Caco-2 (cell line): ENCODE measurements at regions not wholly inside any gene's neighbourhood (a gene's known extent, or its start where the extent isn't known, plus 50 kb on each side); places are given as distances from the start of the nearest gene placed in this dataset.

ENCODE experiments used
- BruUV-seq: library from RNA; stranded (reverse); fragments of 400-500 nt; replicated peaks from 2 replicates; lab custom pipeline; 2021; lab: Mats Ljungman, UMichigan
- CTCF ChIA-PET: fragments of 300-600 bp; sonication (Branson Sonifier 250); formaldehyde crosslinking; loops from one replicate; lab custom pipeline; 2022; ENCODE audit warnings: antibody characterized with exemption; lab: Charles Lee
- POLR2A ChIA-PET: fragments of 300-600 bp; sonication (Branson Sonifier 250); formaldehyde crosslinking; loops from one replicate; lab custom pipeline; 2022; ENCODE audit warnings: antibody characterized with exemption; lab: Charles Lee
- DNase-seq, 2 experiments: peaks; one replicate each; pipeline versions ENCODE4 v3.0.0 to v3.0.0-alpha.2; 2020 to 2022
- H3K27me3 ChIP-seq: replicated peaks from 2 replicates; pipeline ENCODE4 v1.6.0; 2011; ENCODE audit warnings: low read length; ENCODE audit not compliant: control insufficient read depth, insufficient read depth
- H3K36me3 ChIP-seq: 2 replicates; pipeline ENCODE4 v1.5.1; 2011; ENCODE audit warnings: low read length; ENCODE audit not compliant: control insufficient read depth, insufficient read depth
- H3K4me1 ChIP-seq: fragments of 250-450 bp; sonication (Bioruptor Pico); 2 replicates; pipeline ENCODE4 v1.5.1; 2020; ENCODE audit warnings: mild to moderate bottlenecking
- H3K4me3 ChIP-seq: 2 replicates; pipeline ENCODE4 v1.5.1; 2011; ENCODE audit warnings: low read depth, mild to moderate bottlenecking, control low read depth, low read length
- H3K9me3 ChIP-seq: fragments of 250-450 bp; sonication (Bioruptor Pico); 2 replicates; pipeline ENCODE4 v1.5.1; 2020; ENCODE audit warnings: mild to moderate bottlenecking, moderate library complexity
- H3K27ac Mint-ChIP-seq: one replicate; pipeline ENCODE4 v1.8.0; 2022; ENCODE audit warnings: mixed read lengths; ENCODE audit not compliant: unreplicated experiment
- H3K27me3 Mint-ChIP-seq: one replicate; pipeline ENCODE4 v1.8.0; 2022; ENCODE audit warnings: mixed read lengths; ENCODE audit not compliant: insufficient read depth, unreplicated experiment
- H3K36me3 Mint-ChIP-seq: one replicate; pipeline ENCODE4 v1.8.0; 2022; ENCODE audit warnings: mild to moderate bottlenecking, mixed read lengths; ENCODE audit not compliant: insufficient read depth, unreplicated experiment
- H3K4me1 Mint-ChIP-seq: one replicate; pipeline ENCODE4 v1.8.0; 2022; ENCODE audit warnings: low read depth, mixed read lengths; ENCODE audit not compliant: unreplicated experiment
- H3K4me3 Mint-ChIP-seq: one replicate; pipeline ENCODE4 v1.8.0; 2022; ENCODE audit warnings: mild to moderate bottlenecking, moderate library complexity, mixed read lengths; ENCODE audit not compliant: unreplicated experiment
- H3K9me3 Mint-ChIP-seq: one replicate; pipeline ENCODE4 v1.8.0; 2022; ENCODE audit warnings: mixed read lengths; ENCODE audit not compliant: unreplicated experiment
- CTCF ChIP-seq, 2 experiments: fragments of 200-600 bp in 1 of 2; IDR thresholded peaks; 1 replicate in 1 of 2; 2 replicates in 1 of 2; pipeline versions ENCODE4 v1.5.1 to v1.8.0; 2011 to 2022; ENCODE audit warnings: antibody characterized with exemption in 1 of 2, control low read depth in 1 of 2, inconsistent platforms in 1 of 2, low read depth in 1 of 2, low read length in 1 of 2, mild to moderate bottlenecking in 1 of 2, moderate library complexity in 1 of 2; ENCODE audit not compliant: insufficient read depth in 1 of 2, severe bottlenecking in 1 of 2, unreplicated experiment in 1 of 2
- intact Hi-C: fragments of 100-400 bp; cut with micrococcal nuclease; formaldehyde crosslinking; loops from one replicate; pipeline ENCODE4 v1.10.0; 2022; ENCODE audit not compliant: unreplicated experiment

- no peaks in the 10 kb centered on the region for H3K9me3 Mint-ChIP-seq
- H3K36me3 ChIP-seq: no peaks in the 10 kb centered on the region
- no peaks in the 10 kb centered on the region for H3K9me3 ChIP-seq
- no peak overlapping the region for H3K27ac Mint-ChIP-seq
- H3K4me1 Mint-ChIP-seq: no peaks in the 10 kb centered on the region
- no peak overlapping the region for H3K4me3 Mint-ChIP-seq
- DNase-seq: no peak
- H3K27me3 ChIP-seq: no peaks in the 10 kb centered on the region
- BruUV-seq: no TSS peak
- H3K4me1 ChIP-seq: no peaks in the 10 kb centered on the region
- ChIA-PET POLR2A (no interaction called here), CTCF (no interaction called here)
- no peaks in the 10 kb centered on the region for H3K27me3 Mint-ChIP-seq
- intact Hi-C loops: no loop called here
- peaks cover 6% of the 10 kb centered on the region for H3K36me3 Mint-ChIP-seq
- no peak for TF ChIP-seq CTCF (IDR thresholded peaks at IDR 0.05; ENCODE audit: insufficient read depth in 1 of 2, low read depth in 1 of 2, low read length in 1 of 2, severe bottlenecking in 1 of 2, unreplicated experiment in 1 of 2)
- H3K4me3 ChIP-seq: no peak overlapping the region
These were observed 183.9 kb downstream of the SHQ1 start for GRCh38 chr3:72664184-72664975.

- H3K27ac Mint-ChIP-seq: no peak overlapping the region
- ChIA-PET CTCF (no interaction called here), POLR2A (no interaction called here)
- H3K27me3 Mint-ChIP-seq: no peaks in the 10 kb centered on the region
- DNase-seq: no peak
- Histone ChIP-seq H3K4me3 (no peak overlapping the region), H3K27me3 (no peaks in the 10 kb centered on the region), H3K4me1 (no peaks in the 10 kb centered on the region), H3K9me3 (no peaks in the 10 kb centered on the region), H3K36me3 (no peaks in the 10 kb centered on the region)
- intact Hi-C loops: no loop called here
- BruUV-seq: no TSS peak
- H3K4me1 Mint-ChIP-seq: no peaks in the 10 kb centered on the region
- no peaks in the 10 kb centered on the region for H3K9me3 Mint-ChIP-seq
- H3K36me3 Mint-ChIP-seq: peaks cover 6% of the 10 kb centered on the region
- no peak for TF ChIP-seq CTCF (IDR thresholded peaks at IDR 0.05; ENCODE audit: insufficient read depth in 1 of 2, low read depth in 1 of 2, low read length in 1 of 2, severe bottlenecking in 1 of 2, unreplicated experiment in 1 of 2)
- no peak overlapping the region for H3K4me3 Mint-ChIP-seq
These were observed 184.8 kb downstream of the SHQ1 start for GRCh38 chr3:72663429-72663828.

GRCh38 chr3:72661115-72661457 is 187.2 kb downstream of the SHQ1 start:
- peaks cover 6% of the 10 kb centered on the region for H3K36me3 Mint-ChIP-seq
- no peak overlapping the region for H3K27ac Mint-ChIP-seq
- no TSS peak for BruUV-seq
- H3K4me1 Mint-ChIP-seq: no peaks in the 10 kb centered on the region
- no peaks in the 10 kb centered on the region for H3K27me3 Mint-ChIP-seq
- no peaks in the 10 kb centered on the region for H3K9me3 Mint-ChIP-seq
- Histone ChIP-seq H3K9me3 (no peaks in the 10 kb centered on the region), H3K36me3 (no peaks in the 10 kb centered on the region), H3K27me3 (no peaks in the 10 kb centered on the region), H3K4me3 (no peak overlapping the region), H3K4me1 (no peaks in the 10 kb centered on the region)
- CTCF ChIA-PET: no interaction called here
- intact Hi-C loops: no loop called here
- no peak for DNase-seq
- POLR2A ChIA-PET: no interaction called here
- no peak for TF ChIP-seq CTCF (IDR thresholded peaks at IDR 0.05; ENCODE audit: insufficient read depth in 1 of 2, low read depth in 1 of 2, low read length in 1 of 2, severe bottlenecking in 1 of 2, unreplicated experiment in 1 of 2)
- H3K4me3 Mint-ChIP-seq: no peak overlapping the region
